PFSK-1 (cell line): ENCODE measurements at regions not wholly inside any gene's neighbourhood (a gene's known extent, or its start where the extent isn't known, plus 50 kb on each side); places are given as distances from the start of the nearest gene placed in this dataset.

Experiments used
- FOXP2 ChIP-seq: optimal IDR thresholded peaks from 2 replicates; pipeline ENCODE3; 2011; ENCODE audit warnings: borderline replicate concordance, control low read depth, inconsistent platforms; ENCODE audit not compliant: insufficient read depth; ENCODE audit errors: extremely low read length, extremely low read depth
- POLR2AphosphoS5 ChIP-seq: IDR thresholded peaks from 2 replicates; pipeline ENCODE4 v1.6.1; 2012; ENCODE audit warnings: low read depth, mild to moderate bottlenecking, control low read depth, low read length, moderate library complexity
- SIN3A ChIP-seq: IDR thresholded peaks from 2 replicates; pipeline ENCODE4 v1.6.1; 2012; ENCODE audit warnings: mild to moderate bottlenecking, low read length, moderate library complexity, borderline replicate concordance; ENCODE audit not compliant: insufficient read depth
- TAF1 ChIP-seq: IDR thresholded peaks from 2 replicates; pipeline ENCODE4 v1.6.1; 2012; ENCODE audit warnings: low read length, control low read depth, borderline replicate concordance; ENCODE audit not compliant: insufficient read depth
- TF ChIP-seq, protein P1 (sequence below), 2 experiments: IDR thresholded peaks; 2 replicates each; pipeline versions ENCODE4 v1.6.1 to v1.8.0; 2011 to 2012; ENCODE audit warnings: low read depth in 2 of 2, low read length in 2 of 2, control low read depth in 1 of 2, inconsistent platforms in 1 of 2, mild to moderate bottlenecking in 1 of 2, moderate library complexity in 1 of 2; ENCODE audit not compliant: insufficient read depth in 1 of 2

DNA sequence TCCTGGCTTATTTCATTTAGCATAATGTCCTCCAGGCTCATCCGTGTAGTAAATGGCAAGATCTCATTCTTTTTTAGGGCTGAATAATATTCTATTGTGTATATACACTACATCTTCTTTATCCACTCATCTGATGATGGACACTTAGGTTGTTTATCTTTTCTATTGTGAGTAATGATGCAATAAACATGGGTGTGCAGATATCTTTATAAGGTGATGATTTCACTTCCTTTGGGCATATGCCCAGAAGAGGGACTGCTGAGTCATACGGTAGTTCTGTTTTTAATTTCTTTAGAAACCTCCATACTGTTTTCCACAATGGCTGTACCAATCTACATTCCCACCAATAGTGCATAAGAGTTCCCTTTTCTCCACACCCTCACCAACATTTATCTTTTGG is 317.6 kb upstream of the CNKSR2 start:
- TF ChIP-seq SIN3A (no peak), TAF1 (no peak), POLR2AphosphoS5 (no peak), FOXP2 (no peak)
- TF ChIP-seq, protein P1, sequence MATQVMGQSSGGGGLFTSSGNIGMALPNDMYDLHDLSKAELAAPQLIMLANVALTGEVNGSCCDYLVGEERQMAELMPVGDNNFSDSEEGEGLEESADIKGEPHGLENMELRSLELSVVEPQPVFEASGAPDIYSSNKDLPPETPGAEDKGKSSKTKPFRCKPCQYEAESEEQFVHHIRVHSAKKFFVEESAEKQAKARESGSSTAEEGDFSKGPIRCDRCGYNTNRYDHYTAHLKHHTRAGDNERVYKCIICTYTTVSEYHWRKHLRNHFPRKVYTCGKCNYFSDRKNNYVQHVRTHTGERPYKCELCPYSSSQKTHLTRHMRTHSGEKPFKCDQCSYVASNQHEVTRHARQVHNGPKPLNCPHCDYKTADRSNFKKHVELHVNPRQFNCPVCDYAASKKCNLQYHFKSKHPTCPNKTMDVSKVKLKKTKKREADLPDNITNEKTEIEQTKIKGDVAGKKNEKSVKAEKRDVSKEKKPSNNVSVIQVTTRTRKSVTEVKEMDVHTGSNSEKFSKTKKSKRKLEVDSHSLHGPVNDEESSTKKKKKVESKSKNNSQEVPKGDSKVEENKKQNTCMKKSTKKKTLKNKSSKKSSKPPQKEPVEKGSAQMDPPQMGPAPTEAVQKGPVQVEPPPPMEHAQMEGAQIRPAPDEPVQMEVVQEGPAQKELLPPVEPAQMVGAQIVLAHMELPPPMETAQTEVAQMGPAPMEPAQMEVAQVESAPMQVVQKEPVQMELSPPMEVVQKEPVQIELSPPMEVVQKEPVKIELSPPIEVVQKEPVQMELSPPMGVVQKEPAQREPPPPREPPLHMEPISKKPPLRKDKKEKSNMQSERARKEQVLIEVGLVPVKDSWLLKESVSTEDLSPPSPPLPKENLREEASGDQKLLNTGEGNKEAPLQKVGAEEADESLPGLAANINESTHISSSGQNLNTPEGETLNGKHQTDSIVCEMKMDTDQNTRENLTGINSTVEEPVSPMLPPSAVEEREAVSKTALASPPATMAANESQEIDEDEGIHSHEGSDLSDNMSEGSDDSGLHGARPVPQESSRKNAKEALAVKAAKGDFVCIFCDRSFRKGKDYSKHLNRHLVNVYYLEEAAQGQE (IDR thresholded peaks at IDR 0.05; ENCODE audit: insufficient read depth in 1 of 2, low read depth in 2 of 2, low read length in 2 of 2): no peak

DNA sequence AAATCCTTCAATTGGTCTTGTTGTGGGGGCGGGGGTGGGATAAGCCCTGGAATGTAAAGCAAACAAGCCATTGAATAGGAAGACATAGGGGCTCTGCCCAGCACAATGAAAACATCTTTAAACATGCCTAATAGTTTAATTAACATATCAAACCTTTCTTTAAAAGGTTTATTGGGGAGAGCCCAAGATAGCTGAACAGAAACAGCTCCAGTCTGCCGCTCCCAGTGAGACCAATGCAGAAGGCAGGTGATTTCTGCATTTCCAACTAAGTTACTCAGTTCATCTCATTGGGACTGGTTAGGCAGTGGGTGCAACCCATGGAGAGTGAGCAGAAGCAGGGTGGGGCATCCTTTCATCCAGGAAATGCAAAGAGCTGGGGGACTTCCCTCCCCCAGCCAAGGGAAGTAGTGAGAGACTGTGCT is 327.2 kb upstream of the CNKSR2 start:
- no peak for TF ChIP-seq TAF1
- TF ChIP-seq, protein P1 (IDR thresholded peaks at IDR 0.05; ENCODE audit: insufficient read depth in 1 of 2, low read depth in 2 of 2, low read length in 2 of 2): no peak

DNA sequence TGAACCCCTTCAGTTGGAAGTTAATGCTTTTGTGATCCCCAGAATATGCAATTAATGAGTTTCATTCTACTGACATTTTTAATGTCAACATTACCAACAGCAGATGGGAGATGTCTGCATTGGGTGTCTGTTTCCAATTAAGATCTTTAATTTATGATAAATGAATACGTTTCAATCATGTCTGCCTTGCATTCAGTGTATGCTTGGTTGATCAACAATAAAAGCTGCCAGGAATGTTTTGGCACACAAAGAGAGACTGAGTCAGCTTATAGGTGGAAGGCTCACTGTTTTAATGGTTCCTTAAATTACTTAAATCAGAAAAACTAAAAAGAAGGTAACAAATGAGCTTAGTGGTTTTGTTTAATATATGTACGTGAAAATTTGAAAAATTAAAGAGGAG is 359.9 kb upstream of the CNKSR2 start:
- TF ChIP-seq, protein P1 (IDR thresholded peaks at IDR 0.05; ENCODE audit: insufficient read depth in 1 of 2, low read depth in 2 of 2, low read length in 2 of 2): no peak
- TF ChIP-seq TAF1 (no peak), POLR2AphosphoS5 (no peak), SIN3A (no peak), FOXP2 (no peak)

DNA sequence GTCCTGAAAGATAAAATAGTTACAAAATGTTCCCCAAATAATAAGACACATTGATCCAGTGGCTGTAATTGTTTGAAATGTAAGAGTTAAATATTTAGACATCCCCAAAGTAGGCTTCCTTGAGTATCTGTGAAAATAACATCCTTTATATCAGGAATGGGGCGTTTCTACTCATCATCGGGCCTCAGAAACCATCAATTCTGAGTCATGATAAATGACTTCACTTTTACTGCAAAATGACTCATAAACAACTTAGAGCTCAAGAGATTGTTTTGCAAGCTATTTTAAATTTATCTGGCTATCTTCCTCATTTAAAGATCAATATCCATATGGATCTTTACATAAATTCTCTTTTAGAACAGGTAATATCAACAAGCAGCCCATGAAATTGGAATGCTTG is 369.4 kb upstream of the CNKSR2 start:
- TF ChIP-seq POLR2AphosphoS5 (no peak), SIN3A (no peak)

DNA sequence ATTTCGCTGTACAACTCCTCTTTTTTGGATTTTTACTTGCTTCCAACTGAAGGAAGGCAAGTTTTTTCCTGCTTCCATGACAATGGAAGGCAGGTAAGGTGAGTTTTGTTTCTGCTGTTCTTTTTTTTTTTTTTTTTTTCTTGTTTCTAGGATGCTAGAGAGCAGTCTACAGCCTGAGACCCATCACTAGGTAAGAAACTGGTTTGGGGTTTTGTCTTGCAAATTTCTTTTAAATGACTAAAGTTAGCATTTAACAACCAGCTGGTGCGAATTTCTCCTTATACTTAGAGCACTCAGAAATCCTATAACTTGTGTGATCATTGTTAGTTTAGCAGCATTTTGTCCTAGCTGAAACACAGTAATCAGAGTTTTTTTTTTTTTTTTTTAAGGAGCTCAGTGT is 378.4 kb upstream of the CNKSR2 start:
- TF ChIP-seq SIN3A: no peak

DNA sequence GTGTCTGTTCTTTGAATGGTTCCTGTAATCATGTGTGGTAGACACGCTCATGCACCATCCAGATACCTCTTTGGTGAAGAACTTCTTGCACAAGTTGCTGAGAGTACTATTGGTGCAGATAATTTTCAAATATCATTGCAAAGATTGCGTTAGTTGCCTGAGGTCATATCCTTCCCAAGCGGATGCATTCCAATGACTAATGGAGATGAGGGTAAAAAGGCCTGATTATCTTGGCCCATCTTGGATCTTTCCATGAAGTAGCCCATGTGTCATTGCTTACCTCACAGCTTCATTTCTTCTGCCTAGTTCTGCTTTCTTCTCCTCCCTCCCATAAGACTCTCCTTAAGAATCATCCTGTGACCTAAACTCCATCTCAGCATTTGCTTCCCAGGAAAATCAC is 384.9 kb upstream of the CNKSR2 start:
- TF ChIP-seq, protein P1 (IDR thresholded peaks at IDR 0.05; ENCODE audit: insufficient read depth in 1 of 2, low read depth in 2 of 2, low read length in 2 of 2): no peak
- TF ChIP-seq TAF1 (no peak), FOXP2 (no peak), POLR2AphosphoS5 (no peak), SIN3A (no peak)
